Right kidney (tissue), 1 donor: ENCODE measurements at regions not wholly inside any gene's neighbourhood (a gene's known extent, or its start where the extent isn't known, plus 50 kb on each side); places are given as distances from the start of the nearest gene placed in this dataset.
"Not testable (repeated sequence)": the region's sequence is repeated elsewhere in the genome, so short reads cannot be mapped to it uniquely, and the experiment has no call there.

ENCODE experiments used
- DNase-seq: peaks from one replicate; pipeline ENCODE4 v3.0.0-alpha.2; 2016

- DNase-seq = no peak
These were observed 225.1 kb upstream of the UGT8 start for GRCh38 chr4:114373508-114373907.

- DNase-seq = no peak
These were observed 220.2 kb upstream of the UGT8 start for GRCh38 chr4:114378305-114378903.

- no peak for DNase-seq
These were observed 215.5 kb upstream of the UGT8 start for GRCh38 chr4:114383067-114383466.

- no peak for DNase-seq
These were observed 214.9 kb upstream of the UGT8 start for GRCh38 chr4:114383721-114384120.

- DNase-seq = no peak
These were observed 214.0 kb upstream of the UGT8 start for GRCh38 chr4:114384629-114385028.

- DNase-seq = no peak
These were observed 213.2 kb upstream of the UGT8 start for GRCh38 chr4:114385195-114385985.

DNA sequence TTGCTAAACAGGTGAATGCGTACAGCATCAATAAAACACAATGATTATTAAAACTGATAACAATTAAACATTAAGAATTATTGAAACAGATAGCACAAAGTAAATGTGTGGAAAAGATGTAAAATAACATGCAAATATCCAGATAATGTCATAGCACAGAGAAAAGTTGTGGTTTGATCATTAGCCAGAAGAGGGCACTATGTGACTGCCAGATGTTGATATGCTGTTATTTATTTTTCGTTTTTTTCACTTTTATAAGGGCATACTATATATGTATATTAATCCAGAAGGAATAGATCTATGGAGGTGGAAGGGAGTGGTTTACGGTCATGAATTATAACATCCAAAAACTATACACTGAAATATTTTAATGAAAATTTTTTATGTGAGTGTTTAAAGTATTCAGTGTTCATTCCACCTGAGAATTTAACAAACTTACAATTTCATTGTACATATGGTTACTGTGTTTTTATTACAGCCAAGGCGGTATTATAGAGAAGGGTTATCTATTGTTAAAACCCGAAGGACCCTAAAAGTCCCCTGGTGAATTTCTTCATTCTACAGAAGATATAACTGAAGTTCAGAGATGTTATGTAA lies 211.9 kb upstream of the UGT8 start:
- peak; percentile 16 for DNase-seq

GRCh38 chr4:114389070-114389685 lies 209.4 kb upstream of the UGT8 start:
- peak; percentile 11 for DNase-seq

- no peak for DNase-seq
These were observed 205.1 kb upstream of the UGT8 start for GRCh38 chr4:114393295-114394038.

GRCh38 chr4:114396808-114397207 lies 201.8 kb upstream of the UGT8 start:
- no peak for DNase-seq

DNA sequence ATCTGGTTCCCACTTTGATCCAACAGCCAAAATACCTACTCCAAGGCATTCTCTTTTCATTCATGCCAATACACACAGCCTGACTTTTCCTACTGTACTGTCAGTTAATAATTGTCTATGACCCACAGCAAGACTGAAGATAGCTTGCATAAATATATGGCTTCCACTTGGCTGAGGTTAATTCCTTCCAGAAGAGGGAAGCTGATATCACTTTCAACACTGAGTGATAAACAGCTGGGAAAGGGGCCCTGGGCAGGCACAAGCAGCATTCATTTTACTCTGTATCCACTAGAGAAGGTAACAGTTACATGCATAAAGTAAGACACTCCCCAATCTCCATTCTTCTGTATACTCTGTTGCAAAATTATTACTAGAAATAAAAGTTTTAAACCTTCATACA lies 200.2 kb upstream of the UGT8 start:
- DNase-seq = peak; percentile 6

GRCh38 chr4:114399105-114399504 lies 199.5 kb upstream of the UGT8 start:
- DNase-seq = no peak

DNA sequence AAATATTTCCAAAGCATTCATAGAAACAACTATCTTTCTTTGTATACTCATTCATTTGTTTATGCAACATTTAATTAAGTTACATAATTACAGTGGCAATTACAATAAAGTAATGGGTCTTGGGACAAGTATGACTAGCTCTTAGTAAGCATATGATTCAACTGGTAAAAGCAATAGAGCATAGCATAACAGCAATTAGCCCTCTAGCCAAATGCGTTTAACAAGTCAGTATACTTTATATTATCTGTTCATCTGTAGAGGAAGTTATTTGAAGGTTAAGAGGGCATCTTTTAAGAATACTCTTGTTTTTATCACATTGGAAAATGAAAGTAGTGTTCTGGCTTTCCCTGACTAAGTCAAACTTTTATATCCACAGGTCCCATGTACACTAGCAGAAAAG lies 198.1 kb upstream of the UGT8 start:
- DNase-seq = no peak

GRCh38 chr4:114401483-114401882 lies 197.1 kb upstream of the UGT8 start:
- no peak for DNase-seq

GRCh38 chr4:114417214-114417613 lies 181.4 kb upstream of the UGT8 start:
- DNase-seq = no peak

DNA sequence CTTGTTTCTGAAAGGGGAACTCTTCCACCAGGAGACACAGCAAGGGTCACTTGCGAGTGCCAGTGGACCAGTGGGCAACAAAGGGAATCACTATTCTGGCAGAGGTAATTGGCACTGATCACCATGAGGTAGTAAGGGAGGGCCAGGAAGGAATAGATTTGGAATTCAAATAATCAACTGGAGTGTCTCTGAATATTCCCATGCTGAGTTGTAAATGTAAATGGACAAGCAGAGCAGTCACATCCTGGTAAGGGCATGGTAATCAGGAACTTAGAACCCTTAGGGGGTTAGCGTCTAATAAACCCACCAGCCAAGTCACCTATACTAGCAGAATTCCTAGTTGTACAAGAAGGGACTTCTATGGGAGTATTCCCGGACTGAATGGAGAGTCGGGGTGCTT lies 178.5 kb upstream of the UGT8 start:
- DNase-seq = no peak

GRCh38 chr4:114423582-114423981 lies 175.0 kb upstream of the UGT8 start:
- no peak for DNase-seq

DNA sequence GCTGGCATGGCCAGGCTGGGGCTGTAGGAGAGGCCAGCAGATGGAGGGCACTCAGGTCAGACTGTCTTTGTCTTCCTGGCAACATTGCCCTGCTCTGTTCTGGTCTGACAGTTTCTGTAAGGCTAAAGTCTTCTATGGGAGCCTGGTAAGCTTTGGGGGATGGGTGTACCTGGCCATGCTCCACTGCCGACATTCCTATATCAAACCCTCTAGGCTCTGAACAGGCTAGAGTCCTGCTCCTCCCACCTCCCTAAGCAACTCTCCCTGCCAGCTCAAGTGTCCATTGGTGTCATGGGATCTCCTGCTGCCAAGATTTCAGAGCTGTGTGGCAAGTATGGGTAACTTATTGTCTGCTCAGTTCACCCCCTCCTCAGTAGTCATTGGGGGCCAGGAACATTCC lies 163.5 kb upstream of the UGT8 start:
- DNase-seq = no peak

DNA sequence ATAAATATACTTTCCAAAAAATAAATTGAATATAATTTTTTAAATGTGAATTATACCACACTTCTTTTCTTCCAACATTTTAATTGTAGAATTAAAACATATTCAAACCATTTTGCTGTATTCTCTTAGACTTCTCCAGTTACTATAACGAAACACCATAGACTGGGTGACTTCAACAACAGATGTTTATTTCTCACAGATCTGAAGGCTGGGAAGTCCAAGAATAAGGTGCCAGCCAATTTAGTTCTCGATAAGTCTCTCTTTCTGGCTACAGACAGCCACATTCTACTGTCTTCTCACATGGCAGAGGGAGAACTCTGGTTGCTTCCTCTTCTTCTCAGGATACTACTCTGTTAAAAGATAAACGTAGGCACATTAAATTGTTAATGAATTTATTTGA lies 155.8 kb upstream of the UGT8 start:
- DNase-seq = no peak

DNA sequence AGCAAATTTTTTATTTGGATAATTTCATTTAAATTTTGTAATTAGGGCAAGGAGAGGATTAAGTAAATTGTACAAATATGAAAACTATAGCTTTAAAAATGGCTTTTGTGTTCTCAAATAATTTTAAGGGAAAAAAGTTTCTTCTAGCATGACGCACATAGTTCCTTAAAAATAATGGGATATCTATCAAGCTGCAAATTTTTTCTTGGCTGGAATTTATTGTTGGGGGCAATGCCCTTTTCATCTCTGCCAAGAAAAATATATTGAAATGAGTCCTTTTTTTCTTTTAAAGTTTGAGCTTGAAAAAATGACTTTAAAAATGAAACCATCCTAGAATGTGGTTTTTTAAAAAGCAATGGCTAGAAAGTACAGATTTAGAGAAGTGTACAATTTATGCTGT lies 154.4 kb upstream of the UGT8 start:
- DNase-seq = no peak

DNA sequence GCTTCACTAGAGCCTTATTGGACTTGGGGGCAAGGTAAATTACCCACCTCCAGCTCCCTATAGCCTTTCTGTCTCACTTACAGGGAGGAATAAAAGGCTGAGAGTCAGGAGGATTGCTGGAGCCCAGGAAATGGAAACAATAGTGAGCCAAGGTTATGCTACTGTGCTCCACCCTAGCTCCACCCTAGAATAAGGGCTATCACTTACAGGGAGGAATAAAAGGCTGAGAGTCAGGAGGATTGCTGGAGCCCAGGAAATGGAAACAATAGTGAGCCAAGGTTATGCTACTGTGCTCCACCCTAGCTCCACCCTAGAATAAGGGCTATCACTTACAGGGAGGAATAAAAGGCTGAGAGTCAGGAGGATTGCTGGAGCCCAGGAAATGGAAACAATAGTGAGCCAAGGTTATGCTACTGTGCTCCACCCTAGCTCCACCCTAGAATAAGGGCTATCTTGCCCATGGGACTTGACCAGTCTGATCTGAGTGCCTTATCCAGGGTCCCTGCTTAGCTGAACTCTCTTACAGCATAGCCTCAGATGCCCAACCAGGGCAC lies 150.6 kb upstream of the UGT8 start:
- not testable (repeated sequence) for DNase-seq

DNA sequence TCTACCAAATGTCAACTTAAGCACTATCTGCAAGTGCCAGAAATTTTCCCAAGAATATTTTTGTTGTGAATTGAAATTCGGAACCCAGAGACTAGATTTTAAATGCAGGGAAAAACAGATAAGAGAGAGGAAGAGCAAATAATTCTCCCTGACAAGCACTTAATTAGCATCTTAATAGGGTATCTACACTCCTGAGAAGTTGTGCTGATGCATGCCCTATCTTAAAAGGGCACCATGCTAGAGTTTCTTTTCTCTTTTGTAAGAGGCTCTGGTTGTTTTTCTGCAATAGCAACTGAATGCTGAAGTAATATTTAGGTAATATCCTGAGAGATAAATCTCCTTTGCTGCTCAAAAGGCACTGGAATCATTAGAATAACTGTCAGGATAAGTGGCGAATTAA lies 139.9 kb upstream of the UGT8 start:
- no peak for DNase-seq
